A673 (cell line): ENCODE measurements at regions not wholly inside any gene's neighbourhood (a gene's known extent, or its start where the extent isn't known, plus 50 kb on each side); places are given as distances from the start of the nearest gene placed in this dataset.

Experiments used
- EZH2 ChIP-seq: fragments of 200-600 bp; sonication (generic); IDR thresholded peaks from 2 replicates; pipeline ENCODE4 v1.6.1; 2017; ENCODE audit warnings: borderline replicate concordance, low read depth, mild to moderate bottlenecking, mixed read lengths, antibody characterized with exemption, low read length; ENCODE audit not compliant: poor library complexity, severe bottlenecking
- TF ChIP-seq, protein P1 (sequence below): fragments of 300-800, 200-600 bp; sonication (generic); conservative IDR thresholded peaks from 2 replicates; pipeline ENCODE4 v1.5.1; 2017; ENCODE audit warnings: low read depth, mild to moderate bottlenecking, antibody characterized with exemption, low read length, moderate library complexity, mixed read lengths

DNA sequence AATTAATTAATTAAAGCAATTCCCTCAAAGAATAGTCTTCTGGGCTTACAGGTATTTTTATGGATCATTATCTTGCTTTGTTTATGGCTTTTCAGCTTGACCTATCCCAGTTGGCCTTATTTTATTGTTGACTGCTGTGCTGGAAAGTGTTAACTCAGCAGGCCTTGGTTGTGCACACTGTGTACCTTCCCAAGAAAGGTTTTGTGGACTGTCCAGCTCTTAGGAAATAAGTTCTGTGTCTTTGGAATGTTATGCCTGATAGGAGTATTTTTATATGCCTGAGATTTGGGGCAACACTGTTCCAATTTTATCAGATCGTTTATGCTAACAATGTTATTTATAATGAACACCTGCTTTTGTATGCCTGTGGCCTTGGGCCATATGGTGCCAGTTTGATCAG, 671.9 kb upstream of the ZNF804A start:
- TF ChIP-seq, protein P1, sequence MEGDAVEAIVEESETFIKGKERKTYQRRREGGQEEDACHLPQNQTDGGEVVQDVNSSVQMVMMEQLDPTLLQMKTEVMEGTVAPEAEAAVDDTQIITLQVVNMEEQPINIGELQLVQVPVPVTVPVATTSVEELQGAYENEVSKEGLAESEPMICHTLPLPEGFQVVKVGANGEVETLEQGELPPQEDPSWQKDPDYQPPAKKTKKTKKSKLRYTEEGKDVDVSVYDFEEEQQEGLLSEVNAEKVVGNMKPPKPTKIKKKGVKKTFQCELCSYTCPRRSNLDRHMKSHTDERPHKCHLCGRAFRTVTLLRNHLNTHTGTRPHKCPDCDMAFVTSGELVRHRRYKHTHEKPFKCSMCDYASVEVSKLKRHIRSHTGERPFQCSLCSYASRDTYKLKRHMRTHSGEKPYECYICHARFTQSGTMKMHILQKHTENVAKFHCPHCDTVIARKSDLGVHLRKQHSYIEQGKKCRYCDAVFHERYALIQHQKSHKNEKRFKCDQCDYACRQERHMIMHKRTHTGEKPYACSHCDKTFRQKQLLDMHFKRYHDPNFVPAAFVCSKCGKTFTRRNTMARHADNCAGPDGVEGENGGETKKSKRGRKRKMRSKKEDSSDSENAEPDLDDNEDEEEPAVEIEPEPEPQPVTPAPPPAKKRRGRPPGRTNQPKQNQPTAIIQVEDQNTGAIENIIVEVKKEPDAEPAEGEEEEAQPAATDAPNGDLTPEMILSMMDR: no peak
- no peak for TF ChIP-seq EZH2
